ENCODE measurements at regions not wholly inside any gene's neighbourhood (a gene's known extent, or its start where the extent isn't known, plus 50 kb on each side); places are given as distances from the start of the nearest gene placed in this dataset.
"Not testable (repeated sequence)": the region's sequence is repeated elsewhere in the genome, so short reads cannot be mapped to it uniquely, and the experiment has no call there.

DNA sequence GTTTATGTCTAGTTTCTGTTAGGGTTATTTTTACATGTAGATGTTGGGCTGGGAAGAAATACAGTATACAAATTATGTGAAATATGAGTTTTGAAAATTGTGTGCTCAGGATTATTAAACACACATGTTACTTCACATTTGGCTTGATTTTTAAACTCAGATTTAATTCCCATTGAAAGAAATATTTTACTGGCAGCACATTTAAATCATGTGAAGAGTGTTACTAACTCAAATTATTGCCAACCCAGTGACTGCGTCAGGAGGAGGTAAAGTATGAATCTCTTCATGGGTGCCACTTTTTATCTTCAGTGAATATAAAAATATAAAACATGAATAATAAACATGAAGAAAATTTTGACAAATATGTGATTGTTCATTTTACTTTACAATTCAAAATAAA is 457.5 kb upstream of the CCDC179 start:
- no peaks in the 10 kb centered on the region for H3K9me2 ChIP-seq (replicated peaks; ENCODE audit: insufficient read depth, low read length)
- H3K79me2 ChIP-seq (ENCODE audit: low read length), result no peaks in the 10 kb centered on the region
- DNase-seq, result no peak
- no peaks in the 10 kb centered on the region for H3K27me3 ChIP-seq (replicated peaks; ENCODE audit: insufficient read depth, low read length)
- no peak overlapping the region for H3K4me2 ChIP-seq (ENCODE audit: low read depth, low read length)
- no peaks in the 10 kb centered on the region for H3K36me3 ChIP-seq (replicated peaks; ENCODE audit: insufficient read depth, low read length)
- H3F3A ChIP-seq (ENCODE audit: insufficient read depth, low read length), result no peaks in the 10 kb centered on the region
- no peaks in the 10 kb centered on the region for H3K9me3 ChIP-seq (replicated peaks; ENCODE audit: insufficient read depth, low read length)
- no peak overlapping the region for H2AFZ ChIP-seq (ENCODE audit: low read length)
- no peak overlapping the region for H3K4me3 ChIP-seq (ENCODE audit: low read length)
- no peaks in the 10 kb centered on the region for H3K4me1 ChIP-seq (ENCODE audit: low read length)
- no peaks in the 10 kb centered on the region for H4K20me1 ChIP-seq (ENCODE audit: insufficient read depth, low read length)
- no peak overlapping the region for H3K27ac ChIP-seq (ENCODE audit: low read length)
- H3K9ac ChIP-seq (ENCODE audit: low read length), result no peak overlapping the region
- TF ChIP-seq, protein P1, sequence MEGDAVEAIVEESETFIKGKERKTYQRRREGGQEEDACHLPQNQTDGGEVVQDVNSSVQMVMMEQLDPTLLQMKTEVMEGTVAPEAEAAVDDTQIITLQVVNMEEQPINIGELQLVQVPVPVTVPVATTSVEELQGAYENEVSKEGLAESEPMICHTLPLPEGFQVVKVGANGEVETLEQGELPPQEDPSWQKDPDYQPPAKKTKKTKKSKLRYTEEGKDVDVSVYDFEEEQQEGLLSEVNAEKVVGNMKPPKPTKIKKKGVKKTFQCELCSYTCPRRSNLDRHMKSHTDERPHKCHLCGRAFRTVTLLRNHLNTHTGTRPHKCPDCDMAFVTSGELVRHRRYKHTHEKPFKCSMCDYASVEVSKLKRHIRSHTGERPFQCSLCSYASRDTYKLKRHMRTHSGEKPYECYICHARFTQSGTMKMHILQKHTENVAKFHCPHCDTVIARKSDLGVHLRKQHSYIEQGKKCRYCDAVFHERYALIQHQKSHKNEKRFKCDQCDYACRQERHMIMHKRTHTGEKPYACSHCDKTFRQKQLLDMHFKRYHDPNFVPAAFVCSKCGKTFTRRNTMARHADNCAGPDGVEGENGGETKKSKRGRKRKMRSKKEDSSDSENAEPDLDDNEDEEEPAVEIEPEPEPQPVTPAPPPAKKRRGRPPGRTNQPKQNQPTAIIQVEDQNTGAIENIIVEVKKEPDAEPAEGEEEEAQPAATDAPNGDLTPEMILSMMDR (IDR thresholded peaks at IDR 0.05; ENCODE audit: low read length), result no peak
- no peak for TF ChIP-seq EZH2phosphoT487 (IDR thresholded peaks at IDR 0.05; ENCODE audit: low read length)
- TF ChIP-seq EZH2 (optimal IDR thresholded peaks at IDR 0.05; ENCODE audit: low read depth, low read length), result no peak

DNA sequence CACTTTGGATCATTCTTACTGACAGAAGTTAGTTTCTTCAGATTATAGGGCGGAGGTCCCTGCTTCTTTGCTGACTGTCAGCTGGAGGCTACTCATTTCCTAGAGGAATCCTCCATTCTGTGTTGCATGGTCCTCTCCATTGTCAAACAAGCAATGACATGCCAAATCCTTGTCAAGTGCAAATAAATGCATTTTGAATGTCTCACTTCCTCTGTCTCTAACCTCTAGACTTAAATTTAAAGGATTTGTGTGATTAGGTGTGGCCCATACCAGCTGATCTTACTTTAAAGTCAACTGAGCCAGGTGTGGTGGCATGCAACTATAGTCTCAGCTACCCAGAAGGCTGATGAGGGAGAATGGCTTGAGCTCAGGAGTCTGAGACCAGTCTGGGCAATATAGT is 458.4 kb upstream of the CCDC179 start:
- no peaks in the 10 kb centered on the region for H3F3A ChIP-seq (ENCODE audit: insufficient read depth, low read length)
- no peaks in the 10 kb centered on the region for H3K79me2 ChIP-seq (ENCODE audit: low read length)
- no peaks in the 10 kb centered on the region for H3K36me3 ChIP-seq (replicated peaks; ENCODE audit: insufficient read depth, low read length)
- H3K9ac ChIP-seq (ENCODE audit: low read length), result no peak overlapping the region
- no peak for TF ChIP-seq EZH2 (optimal IDR thresholded peaks at IDR 0.05; ENCODE audit: low read depth, low read length)
- no peaks in the 10 kb centered on the region for H3K4me1 ChIP-seq (ENCODE audit: low read length)
- no peaks in the 10 kb centered on the region for H3K9me3 ChIP-seq (replicated peaks; ENCODE audit: insufficient read depth, low read length)
- no peak overlapping the region for H3K4me2 ChIP-seq (ENCODE audit: low read depth, low read length)
- no peak for DNase-seq
- no peak overlapping the region for H2AFZ ChIP-seq (ENCODE audit: low read length)
- H3K9me2 ChIP-seq (replicated peaks; ENCODE audit: insufficient read depth, low read length), result no peaks in the 10 kb centered on the region
- H4K20me1 ChIP-seq (ENCODE audit: insufficient read depth, low read length), result no peaks in the 10 kb centered on the region
- H3K27me3 ChIP-seq (replicated peaks; ENCODE audit: insufficient read depth, low read length), result no peaks in the 10 kb centered on the region
- no peak overlapping the region for H3K4me3 ChIP-seq (ENCODE audit: low read length)
- no peak overlapping the region for H3K27ac ChIP-seq (ENCODE audit: low read length)

DNA sequence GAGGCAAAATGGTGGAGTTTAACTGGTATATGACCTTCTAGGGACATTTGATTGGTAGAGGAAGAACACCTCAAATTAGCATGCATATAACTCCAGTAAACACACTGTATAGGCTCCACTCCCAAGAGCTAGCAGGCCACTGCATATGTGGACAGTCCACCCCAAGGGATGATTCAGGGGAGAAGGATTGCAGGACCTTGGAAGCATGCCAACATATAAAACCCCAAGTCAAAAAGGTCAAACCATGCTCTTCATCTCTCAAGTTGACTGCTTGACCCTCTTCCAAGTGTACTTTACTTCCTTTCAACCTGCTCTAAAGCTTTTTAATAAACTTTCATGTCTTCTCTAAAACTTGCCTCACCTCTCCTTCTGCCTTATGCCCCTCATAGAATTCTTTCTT is 459.9 kb upstream of the CCDC179 start:
- Histone ChIP-seq H3F3A (ENCODE audit: insufficient read depth, low read length) (no peaks in the 10 kb centered on the region), H3K27ac (ENCODE audit: low read length) (no peak overlapping the region), H3K79me2 (ENCODE audit: low read length) (no peaks in the 10 kb centered on the region), H2AFZ (ENCODE audit: low read length) (no peak overlapping the region), H4K20me1 (ENCODE audit: insufficient read depth, low read length) (no peaks in the 10 kb centered on the region), H3K9ac (ENCODE audit: low read length) (no peak overlapping the region), H3K27me3 (replicated peaks; ENCODE audit: insufficient read depth, low read length) (no peaks in the 10 kb centered on the region), H3K4me1 (ENCODE audit: low read length) (no peaks in the 10 kb centered on the region), H3K9me2 (replicated peaks; ENCODE audit: insufficient read depth, low read length) (no peaks in the 10 kb centered on the region), H3K4me3 (ENCODE audit: low read length) (no peak overlapping the region), H3K9me3 (replicated peaks; ENCODE audit: insufficient read depth, low read length) (no peaks in the 10 kb centered on the region), H3K4me2 (ENCODE audit: low read depth, low read length) (no peak overlapping the region), H3K36me3 (replicated peaks; ENCODE audit: insufficient read depth, low read length) (no peaks in the 10 kb centered on the region)
- TF ChIP-seq, protein P1 (IDR thresholded peaks at IDR 0.05; ENCODE audit: low read length), result no peak
- TF ChIP-seq EZH2 (optimal IDR thresholded peaks at IDR 0.05; ENCODE audit: low read depth, low read length) (no peak), EZH2phosphoT487 (IDR thresholded peaks at IDR 0.05; ENCODE audit: low read length) (no peak)
- DNase-seq, result no peak

DNA sequence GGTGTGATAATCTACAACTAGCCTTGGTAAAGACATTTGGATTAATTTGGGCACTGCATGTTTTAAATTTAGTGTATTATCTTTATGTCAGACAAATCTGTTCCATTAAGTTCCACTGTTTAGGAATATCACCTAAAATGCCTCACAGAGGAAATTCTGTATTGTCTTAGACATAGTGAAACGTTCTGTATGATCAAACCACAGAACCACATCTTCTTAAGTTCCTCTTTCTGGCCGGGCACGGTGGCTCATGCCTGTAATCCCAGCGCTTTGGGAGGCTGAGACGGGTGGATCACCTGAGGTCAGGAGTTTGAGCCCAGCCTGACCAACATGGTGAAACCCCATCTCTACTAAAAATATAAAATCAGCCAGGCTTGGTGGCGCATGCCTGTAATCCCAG is 475.3 kb upstream of the CCDC179 start:
- not testable (repeated sequence) for H2AFZ ChIP-seq (ENCODE audit: low read length); H3K9ac ChIP-seq (ENCODE audit: low read length); H3F3A ChIP-seq (ENCODE audit: insufficient read depth, low read length); H3K9me2 ChIP-seq (replicated peaks; ENCODE audit: insufficient read depth, low read length); DNase-seq; H3K27ac ChIP-seq (ENCODE audit: low read length); H3K36me3 ChIP-seq (replicated peaks; ENCODE audit: insufficient read depth, low read length); H3K4me3 ChIP-seq (ENCODE audit: low read length); H3K27me3 ChIP-seq (replicated peaks; ENCODE audit: insufficient read depth, low read length); H3K79me2 ChIP-seq (ENCODE audit: low read length); H3K4me1 ChIP-seq (ENCODE audit: low read length); H4K20me1 ChIP-seq (ENCODE audit: insufficient read depth, low read length); H3K4me2 ChIP-seq (ENCODE audit: low read depth, low read length); H3K9me3 ChIP-seq (replicated peaks; ENCODE audit: insufficient read depth, low read length)

Data from MM.1S (cell line).